HG03469 (cell line): ENCODE measurements at regions not wholly inside any gene's neighbourhood (a gene's known extent, or its start where the extent isn't known, plus 50 kb on each side); places are given as distances from the start of the nearest gene placed in this dataset.
"Not testable (repeated sequence)": the region's sequence is repeated elsewhere in the genome, so short reads cannot be mapped to it uniquely, and the experiment has no call there.

Experiments
- ATAC-seq: cut with Tn5 transposase; IDR thresholded peaks from one replicate; pipeline ENCODE4 v1.9.1; 2021; ENCODE audit warnings: mild to moderate bottlenecking, moderate library complexity, moderate number of reproducible peaks; ENCODE audit not compliant: unreplicated experiment

DNA sequence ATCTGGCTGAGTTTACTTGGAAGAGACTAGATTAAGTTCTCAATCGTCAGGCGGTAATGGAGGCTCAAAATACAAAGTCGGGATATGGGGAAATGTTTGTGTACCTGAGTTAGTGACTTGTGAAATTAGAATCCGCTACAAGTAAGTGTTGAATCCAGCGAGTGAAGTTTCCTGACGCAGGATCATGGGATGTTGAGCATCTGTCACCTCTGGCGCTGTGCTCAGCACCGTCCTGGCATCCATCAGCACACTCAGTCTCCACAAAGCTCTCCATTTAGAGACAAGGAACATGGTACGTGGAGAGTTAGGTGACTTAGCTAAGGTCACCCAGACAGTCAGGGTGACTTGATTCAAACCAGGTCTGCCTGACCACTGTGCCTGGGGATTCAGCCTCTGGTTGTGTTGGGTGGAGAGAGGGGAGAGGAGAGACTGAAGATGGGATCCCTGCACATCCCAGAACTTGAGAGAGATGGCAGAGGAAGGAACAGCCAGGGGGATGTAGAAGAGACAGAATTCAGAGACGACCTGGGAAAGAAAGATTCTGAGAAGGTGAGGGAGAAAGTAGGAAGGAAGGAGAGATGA, 251.2 kb downstream of the ACKR3 start:
- ATAC-seq: no peak

DNA sequence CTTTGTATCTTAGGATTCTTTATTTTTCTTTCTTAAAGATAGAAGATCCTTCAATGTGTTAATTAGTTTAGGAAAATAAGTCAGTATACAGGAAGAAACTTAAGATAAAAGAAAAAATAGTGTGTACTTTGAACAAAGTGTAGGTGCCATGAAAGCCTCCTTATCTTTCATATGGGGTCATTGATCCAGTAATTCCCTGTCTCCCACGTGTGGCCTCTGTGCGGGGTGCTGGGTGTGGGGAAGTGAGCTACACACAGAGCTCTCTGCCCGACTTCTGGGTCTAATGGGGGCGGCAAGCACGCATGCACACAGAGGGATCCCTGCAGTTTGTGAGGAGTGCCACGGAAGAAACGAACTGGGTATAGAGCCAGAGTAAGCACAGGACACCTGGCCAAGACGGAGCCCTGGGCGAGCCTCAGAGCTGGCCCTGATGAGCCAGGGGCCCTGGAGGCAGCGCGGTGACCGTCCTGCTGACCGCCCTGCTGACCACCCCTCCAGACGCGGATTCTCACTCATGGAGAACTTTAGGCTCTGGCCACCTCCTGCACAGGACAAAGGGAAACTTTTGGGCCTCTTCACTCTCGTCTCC, 253.5 kb downstream of the ACKR3 start:
- no peak for ATAC-seq

DNA sequence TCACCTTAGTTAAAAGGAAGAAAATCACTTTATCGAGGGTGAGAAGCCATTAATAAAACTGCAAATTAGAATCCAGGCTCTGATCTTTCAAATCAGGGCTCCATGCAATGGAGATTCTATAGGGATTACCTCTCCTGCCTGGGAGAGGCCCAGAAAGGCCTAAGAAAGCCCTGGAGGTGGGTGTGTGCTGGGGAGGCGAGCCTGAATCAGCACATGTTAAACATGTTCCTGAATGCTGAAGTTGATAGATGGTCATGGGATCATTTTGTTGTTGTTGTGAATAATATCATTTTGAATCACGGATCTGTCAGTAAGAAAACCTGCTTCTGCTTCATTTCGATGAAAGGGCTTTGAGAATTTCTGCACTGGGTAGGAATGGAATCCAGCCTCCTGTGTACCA, 254.3 kb downstream of the ACKR3 start:
- ATAC-seq: no peak

DNA sequence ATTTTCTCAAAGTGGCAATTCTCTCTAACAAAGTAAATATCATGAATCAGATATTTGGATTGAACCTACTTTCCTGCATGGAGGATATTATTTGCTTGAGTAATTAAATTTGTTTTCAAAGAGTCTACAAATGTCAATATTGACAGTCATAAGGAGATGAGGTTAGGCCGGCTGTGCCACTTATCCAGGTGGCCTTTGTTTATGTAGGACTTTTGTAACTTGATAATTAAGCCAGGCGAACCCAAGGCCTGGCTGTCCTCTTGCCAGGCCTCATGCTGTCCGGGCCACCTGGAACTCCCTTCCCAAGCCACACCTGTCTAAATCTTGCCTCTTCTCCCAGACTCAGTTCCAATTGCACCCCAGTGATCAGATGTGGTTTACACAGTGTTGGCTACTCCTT, 255.2 kb downstream of the ACKR3 start:
- ATAC-seq: no peak

DNA sequence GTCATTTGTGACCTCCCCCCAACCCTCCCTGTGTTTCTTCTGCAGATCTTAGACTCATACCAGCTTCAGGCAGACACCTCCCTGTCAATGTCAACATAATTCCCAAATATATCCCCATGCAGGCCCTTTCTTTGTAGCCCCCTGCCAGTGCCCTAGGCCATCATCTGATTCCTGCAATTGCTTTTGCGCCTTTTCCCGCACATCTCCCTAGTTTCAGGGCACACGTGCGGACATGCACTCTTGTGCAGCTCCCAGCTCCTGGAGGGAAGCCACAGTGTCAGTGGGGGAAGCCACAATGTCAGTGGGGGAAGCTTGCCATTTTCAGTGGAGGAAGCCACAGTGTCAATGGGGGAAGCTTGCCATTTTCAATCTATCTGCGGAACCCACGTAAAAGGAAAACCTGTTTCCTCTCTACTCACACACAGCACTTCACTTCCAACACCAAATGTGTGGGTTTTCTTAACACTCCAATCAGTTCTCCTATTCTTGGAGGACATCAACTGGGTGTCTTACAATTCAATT, 256.4 kb downstream of the ACKR3 start:
- no peak for ATAC-seq

DNA sequence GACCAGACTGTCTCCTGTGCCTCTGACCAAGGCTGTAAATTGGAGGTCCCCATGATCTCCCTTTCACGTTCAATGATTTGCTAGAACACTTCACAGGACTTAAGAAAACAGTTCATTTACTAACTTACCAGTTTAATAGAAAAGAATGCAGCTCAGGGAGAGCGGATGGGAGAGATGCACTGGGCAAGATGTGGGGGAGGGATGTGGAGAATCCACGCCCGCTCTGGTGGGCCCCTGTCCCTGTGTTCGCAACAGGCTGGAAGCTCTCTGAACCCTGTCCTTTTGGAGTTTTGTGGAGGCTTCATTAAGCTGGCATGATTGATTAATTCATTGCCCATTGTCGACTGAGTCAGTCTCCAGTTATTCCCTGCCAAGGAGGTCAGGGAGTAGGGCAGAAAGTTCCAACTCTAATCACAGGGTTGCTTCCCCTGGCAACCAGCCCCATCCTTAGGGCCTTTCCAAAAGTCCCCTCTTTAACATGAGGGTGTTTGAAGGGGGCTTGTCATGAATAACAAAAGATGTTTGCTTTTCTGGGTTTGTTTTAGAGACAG, 257.1 kb downstream of the ACKR3 start:
- no peak for ATAC-seq

DNA sequence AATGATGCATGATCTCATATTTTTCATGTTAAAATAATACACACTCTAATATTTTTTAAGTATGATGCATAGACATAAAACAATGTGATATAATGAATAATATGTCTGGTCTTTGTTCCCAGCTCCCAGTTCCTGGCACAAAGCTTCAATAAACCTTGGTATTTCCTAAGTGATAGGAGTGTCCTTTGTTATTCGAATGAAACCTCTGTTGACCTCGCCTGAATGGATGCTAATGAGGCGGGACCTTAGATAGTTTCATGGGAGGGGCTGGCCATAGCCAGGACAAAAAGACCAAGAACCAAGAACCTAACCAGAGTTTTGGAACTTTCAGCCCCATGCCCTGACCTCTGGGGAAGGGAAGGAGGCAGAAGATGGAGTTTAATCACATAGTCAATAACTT, 257.7 kb upstream of the COPS8 start:
- no peak for ATAC-seq

DNA sequence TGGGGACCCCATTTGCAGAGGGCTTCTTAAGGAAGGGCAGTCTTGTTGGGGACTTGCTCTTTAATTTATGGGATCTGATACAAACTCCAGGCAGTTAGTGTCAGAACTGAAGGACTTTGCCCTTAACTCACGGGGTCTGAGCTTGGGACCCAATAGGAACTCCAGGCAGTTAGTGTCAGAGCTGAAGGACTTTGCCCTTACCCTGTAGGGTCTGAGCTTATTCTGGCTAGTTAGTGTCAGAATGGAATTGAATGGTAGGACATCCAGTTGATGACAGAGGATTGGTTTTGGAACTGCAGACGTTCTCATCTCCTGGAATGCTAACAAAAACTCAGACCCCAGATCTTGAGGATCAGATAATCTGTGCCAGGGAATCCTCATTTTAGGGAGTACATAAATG, 256.9 kb upstream of the COPS8 start:
- no peak for ATAC-seq

DNA sequence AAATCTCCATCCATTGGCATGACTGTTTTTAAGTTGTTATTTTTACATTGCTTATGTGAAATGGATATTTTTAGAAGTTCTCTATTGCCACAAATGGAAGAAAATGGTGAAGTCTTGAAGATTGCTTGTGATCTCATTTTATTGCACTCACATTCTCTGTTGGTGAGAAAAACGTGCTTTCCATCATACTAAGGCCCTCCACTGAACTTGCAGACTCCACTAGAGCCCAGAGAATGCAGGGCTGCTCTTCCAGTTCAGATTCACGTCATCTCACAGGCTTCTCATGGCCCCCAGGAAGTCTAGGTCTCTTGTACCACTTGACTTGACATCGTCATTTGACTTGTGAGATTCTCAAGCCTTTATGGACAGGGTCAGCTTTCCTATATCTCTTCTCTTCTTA, 254.8 kb upstream of the COPS8 start:
- no peak for ATAC-seq

DNA sequence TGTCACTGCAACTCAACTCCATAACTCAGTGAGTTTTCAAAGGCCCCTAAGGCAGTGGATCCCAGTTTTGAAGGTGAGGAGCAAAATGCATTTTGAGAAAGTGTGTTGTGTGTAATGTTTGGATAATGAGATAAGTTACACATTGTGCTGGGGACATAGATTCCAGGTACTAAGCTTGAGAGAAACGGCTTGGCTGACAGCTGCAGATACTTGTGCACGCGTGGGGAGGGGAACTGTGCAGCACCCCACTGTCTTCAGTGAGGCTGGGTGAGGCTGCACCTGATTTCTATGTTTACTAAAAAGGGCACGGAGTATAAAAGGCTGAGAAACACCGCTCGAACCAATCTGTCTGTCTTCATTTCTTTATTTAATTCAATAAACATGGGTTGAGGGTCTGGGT, 254.0 kb upstream of the COPS8 start:
- no peak for ATAC-seq

DNA sequence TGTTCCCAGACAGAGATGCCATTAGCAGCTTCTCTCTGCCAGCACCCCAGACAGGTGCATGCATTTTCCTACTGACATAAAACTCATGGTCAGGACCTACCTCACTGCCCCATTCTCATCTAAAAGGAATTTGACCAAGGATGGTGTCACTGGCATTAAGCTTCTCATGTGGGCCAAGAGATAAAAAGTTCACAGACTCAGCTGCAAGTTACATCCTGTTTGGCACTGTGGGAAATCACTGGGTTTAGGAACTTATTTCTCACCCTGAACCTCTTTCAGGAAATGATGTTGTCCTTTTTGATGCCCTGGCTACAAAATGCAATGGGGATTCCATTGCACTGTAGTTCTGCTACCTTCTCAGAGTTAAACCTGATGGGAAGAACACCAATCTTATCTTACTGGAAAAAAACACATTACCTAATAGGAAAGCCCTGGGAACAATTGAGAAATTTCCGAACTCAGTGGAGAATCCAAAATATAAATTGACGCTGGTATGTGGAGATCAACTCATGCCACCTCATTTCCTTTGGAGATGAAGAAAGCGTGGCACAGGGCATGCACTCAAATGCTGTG, 252.1 kb upstream of the COPS8 start:
- no peak for ATAC-seq

DNA sequence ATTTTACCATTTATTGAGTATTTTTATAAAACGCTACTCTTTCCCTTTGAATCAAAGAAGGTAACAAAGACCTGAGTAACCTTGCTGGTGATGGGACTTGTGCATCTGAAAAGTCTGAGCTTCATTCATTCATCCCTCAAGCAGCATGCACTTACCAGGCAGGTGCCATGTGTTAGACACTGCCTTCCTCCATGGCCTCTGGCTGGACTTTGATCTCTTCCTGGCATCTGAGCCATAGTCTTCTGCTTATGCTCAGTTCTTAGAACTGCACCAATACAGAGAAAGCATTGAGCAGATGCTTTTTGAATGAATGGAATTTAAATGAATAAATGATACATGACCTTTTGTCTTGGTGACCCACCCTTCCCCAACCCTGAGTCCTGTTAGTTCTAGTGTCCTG, 251.4 kb upstream of the COPS8 start:
- no peak for ATAC-seq

DNA sequence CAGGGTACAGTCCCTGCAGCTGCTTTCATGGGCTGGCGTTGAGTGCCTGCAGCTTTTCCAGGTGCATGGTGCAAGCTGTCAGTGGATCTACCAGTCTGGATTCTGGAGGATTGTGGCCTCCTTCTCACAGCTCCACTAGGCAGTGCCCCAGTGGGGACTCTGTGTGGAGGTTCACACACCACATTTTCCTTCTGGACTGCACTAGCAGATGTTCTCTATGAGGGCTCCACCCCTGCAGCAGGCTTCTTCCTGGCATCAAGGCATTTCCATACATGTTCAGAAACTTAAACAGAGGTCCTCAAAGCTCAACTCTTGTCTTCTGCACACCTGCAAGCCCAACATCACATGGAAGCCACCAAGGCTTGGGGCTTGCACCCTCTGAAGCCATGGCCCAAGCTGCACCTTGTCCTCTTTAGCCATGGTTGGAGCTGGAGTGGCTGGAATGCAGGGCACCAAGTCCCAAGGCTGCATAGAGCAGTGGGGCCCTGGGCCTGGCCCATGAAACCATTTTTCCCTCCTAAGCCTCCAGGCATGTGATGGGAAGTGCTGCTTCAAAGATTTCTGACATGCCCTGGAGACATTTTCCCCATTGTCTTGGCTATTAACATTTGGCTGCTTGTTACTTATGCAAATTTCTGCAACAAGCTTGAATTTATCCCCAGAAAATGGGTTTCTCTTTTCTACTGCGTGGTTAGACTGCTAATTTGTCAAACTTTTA, 250.2 kb upstream of the COPS8 start:
- no peak for ATAC-seq

DNA sequence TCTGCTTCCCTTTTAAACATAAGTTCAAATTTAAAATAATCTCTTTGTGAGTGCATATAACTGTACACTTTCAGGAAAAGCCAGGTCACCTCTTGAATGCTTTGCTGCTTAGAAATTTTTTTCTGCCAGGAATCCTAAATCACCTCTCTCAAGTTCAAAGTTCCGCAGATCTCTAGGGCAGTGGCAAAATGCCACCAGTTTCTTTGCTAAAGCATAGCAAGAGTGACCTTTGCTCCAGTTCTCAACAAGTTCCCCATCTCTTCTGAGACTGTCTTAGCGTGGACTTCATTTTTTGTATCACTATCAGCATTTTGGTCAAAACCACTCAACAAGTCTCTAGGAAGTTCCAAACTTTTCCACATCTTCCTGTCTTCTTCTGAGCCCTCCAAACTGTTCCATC, 249.7 kb upstream of the COPS8 start:
- not testable (repeated sequence) for ATAC-seq

DNA sequence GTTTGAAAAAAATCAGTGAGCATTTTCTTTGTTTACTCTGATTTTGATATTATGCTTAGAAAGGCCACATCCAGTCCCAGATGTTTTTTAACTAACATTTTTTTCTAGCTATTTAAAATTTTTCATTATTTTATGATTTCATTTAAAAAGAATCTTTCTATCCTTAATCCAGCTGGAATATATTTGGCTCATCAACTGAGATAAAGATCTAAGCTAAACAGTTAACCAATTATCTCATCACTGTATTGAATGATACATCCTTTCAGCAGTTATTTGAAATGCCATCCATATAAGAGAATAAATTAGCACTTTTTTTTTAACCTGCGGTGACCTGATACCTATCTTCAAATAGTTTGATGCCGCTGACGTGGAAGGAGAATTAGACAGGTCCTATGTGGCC, 245.5 kb upstream of the COPS8 start:
- ATAC-seq: no peak

DNA sequence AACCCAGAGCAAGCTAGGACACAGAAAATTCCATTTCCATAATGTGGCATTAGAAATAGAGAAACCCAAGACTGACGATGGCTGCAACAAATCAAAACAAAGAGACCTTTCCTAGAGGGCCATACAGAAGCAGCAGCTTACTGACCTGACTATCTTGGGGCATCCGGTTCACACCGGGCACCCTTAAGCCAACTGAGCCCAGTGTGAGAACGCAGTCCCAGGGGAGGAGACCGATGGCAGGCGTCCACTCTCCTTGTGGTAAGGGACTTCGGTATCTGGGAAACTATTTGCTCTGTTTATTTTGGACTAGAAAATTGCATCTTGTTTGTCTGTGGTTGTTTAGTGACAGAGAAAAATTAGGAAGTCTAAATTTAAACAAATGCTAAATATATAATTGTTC, 244.8 kb upstream of the COPS8 start:
- ATAC-seq: no peak

DNA sequence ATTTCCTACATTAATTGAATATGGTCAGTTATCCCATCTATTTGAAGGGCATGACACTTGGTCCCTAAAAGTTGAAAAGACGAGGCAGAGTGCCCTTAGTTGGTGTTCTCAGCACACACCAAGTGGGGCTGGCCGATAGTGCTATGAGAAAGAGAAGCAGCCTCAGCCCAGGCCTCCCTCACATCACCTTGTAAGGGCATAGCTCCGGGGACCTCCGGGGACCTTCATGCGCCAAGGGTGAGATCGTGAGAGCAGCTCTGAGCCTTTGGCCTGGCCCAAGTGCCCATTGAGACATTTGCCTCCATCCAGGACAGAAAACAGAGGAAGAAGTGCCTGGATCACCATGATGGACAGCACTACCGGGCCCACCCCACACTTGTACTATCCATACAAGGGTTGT, 244.3 kb upstream of the COPS8 start:
- no peak for ATAC-seq

DNA sequence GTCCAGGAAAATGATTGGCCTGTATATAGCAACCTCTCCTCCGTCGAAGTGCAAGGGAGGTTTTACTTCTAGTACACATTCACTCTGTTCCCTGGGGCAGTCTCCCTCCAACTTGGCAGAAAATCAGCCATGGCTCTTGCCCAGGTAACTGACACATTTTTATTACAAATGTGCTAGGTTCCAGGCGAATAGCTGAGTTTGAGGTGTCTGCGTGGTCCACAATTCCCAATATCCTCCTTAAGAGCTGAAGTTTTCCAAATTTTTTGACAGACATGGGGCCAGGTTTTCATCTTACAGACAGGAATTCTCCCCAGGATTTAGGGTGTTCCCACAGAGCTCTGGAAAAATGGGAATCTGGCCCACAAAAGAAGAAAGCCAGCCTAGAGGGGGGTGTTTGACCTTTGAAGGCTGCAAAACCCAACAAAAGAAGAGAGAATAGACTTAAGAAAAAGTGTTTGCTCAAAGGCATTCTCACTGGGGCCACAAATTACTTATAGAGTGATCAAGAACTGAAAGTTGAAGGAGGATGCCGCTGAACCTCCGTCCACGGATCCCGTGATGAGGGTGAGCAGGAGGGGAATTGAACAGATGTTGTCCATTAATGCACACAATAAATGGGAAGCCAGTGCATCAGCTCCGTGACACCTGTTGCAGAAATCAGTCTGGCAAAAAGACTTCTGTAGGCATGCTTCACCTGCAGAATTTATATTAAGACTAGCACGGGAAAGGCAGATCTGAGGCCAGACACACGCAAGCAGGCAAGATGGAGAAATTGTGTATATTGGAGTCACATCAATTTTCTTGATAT, 242.3 kb upstream of the COPS8 start:
- ATAC-seq: no peak

DNA sequence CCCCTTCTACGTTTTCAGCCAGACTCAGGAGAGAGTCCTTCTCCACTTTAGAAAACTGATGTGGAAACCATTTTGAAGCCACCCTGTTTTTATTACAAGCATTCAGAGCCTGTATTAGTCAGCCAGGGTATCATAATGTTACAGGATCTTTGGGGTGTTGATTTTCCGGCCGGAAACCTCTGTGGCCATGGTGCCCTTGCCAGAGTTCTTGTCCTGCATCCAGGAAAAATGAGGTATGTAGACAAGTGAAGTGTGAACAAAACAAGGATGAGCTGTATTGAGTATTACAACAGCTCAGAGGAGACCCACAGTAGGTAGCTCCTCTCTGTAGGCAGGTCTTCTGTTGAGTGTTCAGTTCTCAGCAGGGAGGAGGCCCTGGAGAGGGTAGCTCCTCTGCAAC, 241.0 kb upstream of the COPS8 start:
- ATAC-seq: no peak

DNA sequence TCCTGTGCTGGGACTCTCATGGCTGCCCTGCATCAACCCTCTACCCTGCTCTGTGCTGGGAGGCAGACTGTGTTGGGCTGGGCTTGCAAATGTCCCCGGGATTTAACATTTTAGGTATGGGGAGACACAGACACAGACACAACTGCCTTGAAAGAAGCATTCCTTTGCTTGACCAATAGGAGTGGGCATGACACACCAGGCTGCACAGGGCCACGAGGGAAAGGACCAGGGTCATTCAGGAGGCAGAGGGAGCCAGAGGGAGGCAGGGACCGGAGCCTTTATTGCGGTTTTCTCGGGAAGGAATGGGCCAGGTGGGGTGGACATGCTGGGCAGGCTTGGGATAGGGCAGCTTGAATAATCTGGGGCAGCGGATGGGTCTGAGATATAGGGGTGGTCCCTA, 238.7 kb upstream of the COPS8 start:
- ATAC-seq: no peak
